ENCODE measurements at regions not wholly inside any gene's neighbourhood (a gene's known extent, or its start where the extent isn't known, plus 50 kb on each side); places are given as distances from the start of the nearest gene placed in this dataset.
"Not testable (repeated sequence)": the region's sequence is repeated elsewhere in the genome, so short reads cannot be mapped to it uniquely, and the experiment has no call there.

DNA sequence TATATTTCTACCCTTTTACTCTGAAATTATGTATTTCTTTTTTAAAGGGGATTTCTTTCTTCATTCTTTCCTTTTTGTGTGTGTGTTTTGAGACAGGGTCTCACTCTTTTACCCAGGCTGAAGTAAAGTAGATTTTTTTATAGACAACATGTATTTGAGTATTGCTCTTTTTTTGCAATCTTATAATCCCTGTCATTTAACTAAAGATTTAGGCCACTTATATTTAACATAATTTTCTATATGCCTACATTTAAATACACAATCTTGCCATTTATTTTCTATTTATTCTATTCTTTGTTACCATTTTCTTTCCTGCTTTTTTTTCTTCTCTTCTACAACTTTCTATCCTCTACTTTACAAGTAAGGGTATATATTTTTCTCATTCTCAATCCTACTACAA is 416.0 kb upstream of the IRX2 start:
- no peak for DNase-seq (ENCODE audit: extremely low read depth, low read depth, low spot score)

DNA sequence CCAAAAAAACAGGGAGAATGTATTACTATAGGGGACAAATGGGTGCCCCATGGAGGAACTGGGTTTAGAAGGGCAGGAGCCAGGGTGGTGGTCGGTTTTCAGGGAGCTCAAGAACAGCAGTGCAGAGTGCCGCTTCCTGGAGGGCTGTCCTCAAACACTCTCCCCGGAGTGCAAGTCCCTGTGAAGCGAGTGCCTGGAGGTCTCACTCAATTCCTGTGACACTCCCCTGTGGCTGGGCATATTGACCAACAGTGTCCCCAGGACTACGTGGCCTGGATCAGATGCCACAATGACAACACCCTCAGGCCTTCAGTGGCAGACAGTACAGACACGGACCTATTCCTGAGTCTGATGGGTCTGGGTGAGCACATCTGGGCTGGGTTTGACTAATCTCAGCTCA is 412.1 kb upstream of the IRX2 start:
- no peak for DNase-seq (ENCODE audit: extremely low read depth, low read depth, low spot score)

- no peak for DNase-seq (ENCODE audit: extremely low read depth, low read depth, low spot score)
Measured at GRCh38 chr5:3161672-3162071, 410.2 kb upstream of the IRX2 start.

- no peak for DNase-seq (ENCODE audit: extremely low read depth, low read depth, low spot score)
Measured at GRCh38 chr5:3157214-3157613, 405.7 kb upstream of the IRX2 start.

GRCh38 chr5:3155717-3156116 is 404.2 kb upstream of the IRX2 start:
- no peak for DNase-seq (ENCODE audit: extremely low read depth, low read depth, low spot score)

DNA sequence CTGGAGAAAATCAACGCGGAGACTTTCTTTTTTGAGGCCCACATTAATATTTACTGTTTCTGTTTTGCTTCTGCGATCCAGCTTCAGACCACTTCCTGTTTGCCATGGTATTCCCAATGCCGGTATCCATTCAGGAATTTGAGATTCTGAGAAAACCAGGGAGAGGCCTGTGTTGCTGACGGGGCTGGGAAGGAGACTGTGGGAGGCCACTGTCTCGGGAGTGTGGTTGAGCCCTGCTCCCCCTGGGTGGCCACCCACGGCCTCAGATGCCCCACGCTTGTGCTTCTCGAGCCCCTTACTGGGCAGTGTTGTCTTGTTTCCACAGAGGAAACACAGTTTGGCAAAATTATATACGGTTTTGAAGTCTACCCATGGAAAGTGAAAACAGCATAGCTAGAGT is 403.6 kb upstream of the IRX2 start:
- no peak for DNase-seq (ENCODE audit: extremely low read depth, low read depth, low spot score)

GRCh38 chr5:3153906-3154305 is 402.4 kb upstream of the IRX2 start:
- DNase-seq (ENCODE audit: extremely low read depth, low read depth, low spot score): no peak

DNA sequence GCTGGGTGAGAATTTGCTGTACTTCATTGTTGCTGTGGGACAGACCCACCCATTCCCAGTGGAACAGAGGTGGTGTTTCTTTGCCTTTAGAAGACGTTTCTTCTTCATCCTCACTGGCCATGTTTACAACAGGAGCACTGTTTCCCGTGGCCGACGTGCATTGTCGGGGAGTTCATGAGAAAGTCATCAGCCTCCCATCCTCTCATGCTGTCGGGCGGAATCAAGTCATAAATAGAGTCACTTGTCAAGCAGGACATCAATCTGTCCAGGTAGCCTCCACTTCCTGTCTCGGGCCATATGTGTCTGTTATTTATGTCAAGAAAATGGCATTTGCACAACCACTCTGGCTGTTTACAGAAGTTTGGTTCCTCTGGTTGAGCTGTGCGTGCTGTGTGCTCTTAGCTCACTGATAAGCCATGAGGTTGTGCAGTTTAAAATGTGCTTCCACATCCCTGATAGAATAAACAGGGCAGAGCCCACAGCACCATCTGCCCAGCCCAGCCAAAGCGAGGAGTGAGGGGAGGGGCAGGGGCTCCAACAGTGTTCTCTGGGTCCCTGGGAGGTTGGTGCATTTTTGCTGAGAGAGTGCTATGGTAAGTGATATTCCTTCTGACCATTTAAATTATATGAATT is 401.9 kb upstream of the IRX2 start:
- DNase-seq (ENCODE audit: extremely low read depth, low read depth, low spot score): no peak

DNA sequence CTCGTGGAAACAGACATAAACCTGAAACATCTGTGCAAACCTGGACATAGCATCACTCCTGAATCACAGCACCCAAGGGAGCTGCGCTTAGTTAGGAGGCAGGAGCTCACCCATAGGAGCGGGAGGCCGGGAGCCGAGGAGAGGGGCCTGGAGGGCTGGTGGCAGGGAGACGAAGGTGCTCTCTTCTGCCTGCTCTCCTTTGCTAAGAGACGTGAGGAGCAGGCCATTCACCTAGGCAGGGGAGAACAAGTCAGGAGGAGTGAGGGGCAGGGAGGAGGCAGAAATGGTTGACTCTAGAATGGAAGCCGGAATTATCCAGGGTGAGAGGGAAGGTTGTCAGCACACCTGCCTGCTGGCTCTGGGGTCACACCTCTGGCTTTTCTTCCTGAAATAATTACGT is 398.4 kb upstream of the IRX2 start:
- DNase-seq (ENCODE audit: extremely low read depth, low read depth, low spot score): no peak

- not testable (repeated sequence) for DNase-seq (ENCODE audit: extremely low read depth, low read depth, low spot score)
Measured at GRCh38 chr5:3147405-3147804, 395.9 kb upstream of the IRX2 start.

- no peak for DNase-seq (ENCODE audit: extremely low read depth, low read depth, low spot score)
Measured at GRCh38 chr5:3145641-3146040, 394.2 kb upstream of the IRX2 start.

DNA sequence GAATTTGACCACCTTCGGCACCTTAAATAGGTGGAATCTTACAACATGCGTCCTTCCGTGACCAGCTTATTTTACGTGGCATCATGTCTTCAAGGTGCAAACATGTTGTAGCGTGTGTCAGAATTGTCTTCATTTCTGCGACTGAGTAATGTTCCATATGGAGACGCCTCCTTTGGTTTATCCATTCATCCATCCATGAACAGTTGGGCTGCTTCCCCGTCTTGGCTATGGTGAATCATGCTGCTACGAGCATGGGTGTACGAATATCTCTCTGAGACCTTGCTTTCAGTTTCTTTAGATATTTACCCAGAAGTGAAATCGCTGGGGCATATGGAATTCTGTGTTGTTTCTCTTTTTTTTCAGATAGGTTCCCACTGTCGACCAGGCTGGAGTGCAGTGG is 391.9 kb upstream of the IRX2 start:
- no peak for DNase-seq (ENCODE audit: extremely low read depth, low read depth, low spot score)

- no peak for DNase-seq (ENCODE audit: extremely low read depth, low read depth, low spot score)
Measured at GRCh38 chr5:3142261-3143027, 391.0 kb upstream of the IRX2 start.

DNA sequence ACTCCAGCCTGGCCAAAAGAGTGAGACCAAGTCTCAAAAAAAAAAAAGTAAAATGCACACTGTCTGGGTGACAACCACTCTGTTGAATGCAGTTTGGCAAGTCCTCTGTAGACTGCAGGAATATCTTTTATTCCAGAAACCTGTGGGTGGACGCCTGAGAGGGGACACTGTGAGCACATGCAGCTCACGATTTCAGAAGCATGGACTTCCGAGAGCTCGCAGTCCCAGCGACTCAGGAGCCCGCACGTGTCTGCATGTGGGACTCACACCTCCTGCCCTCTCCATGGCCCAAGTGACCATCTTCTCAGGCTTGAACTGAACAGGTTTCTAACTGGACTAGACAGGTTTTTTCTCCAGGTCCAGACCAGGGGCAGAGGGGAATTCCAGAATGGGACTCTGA is 388.6 kb upstream of the IRX2 start:
- DNase-seq (ENCODE audit: extremely low read depth, low read depth, low spot score): no peak

- no peak for DNase-seq (ENCODE audit: extremely low read depth, low read depth, low spot score)
Measured at GRCh38 chr5:3139499-3139931, 388.0 kb upstream of the IRX2 start.

GRCh38 chr5:3131161-3131560 is 379.7 kb upstream of the IRX2 start:
- no peak for DNase-seq (ENCODE audit: extremely low read depth, low read depth, low spot score)

DNA sequence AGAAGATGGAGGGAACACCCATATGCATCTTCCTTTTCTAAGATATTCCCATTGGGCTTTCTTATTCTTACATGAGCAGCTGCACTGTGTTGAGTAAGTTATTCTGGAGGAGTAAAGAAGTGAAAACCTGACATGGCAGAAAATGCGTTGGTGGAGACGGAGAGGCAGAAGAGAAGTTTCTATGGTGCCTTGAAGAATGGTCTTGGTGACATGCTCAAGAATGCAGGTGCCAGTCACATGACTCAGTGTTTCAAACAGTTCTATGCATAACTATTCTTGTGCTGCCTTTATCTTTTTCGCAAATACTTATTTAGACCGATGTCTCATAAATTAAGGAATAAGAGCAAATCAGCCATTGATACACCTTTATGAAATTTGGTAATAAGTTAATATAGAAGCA is 377.8 kb upstream of the IRX2 start:
- DNase-seq (ENCODE audit: extremely low read depth, low read depth, low spot score): no peak

DNA sequence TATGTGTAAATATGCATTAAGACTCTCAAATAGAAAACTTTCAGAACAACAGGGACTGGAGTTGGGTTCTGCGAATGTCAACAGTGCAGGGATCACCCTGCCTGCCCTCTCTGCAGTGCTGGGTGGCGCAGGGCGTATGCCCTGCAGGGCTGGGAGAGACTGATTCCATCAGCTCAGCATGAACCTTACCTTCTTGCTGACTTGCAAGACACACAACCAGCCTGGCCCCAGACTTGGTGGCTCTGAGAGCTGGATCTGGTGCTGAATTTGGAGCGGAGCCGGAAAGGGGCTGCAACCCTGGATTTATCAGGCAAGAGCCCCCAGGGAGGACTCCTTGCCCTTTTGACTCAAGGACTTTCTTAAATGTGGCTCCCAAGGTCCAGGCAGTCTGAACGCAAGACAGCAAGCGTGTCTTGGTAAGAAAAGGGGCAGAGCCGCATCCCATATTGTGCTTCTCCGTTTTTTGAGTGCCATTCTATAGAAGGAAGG is 376.0 kb upstream of the IRX2 start:
- no peak for DNase-seq (ENCODE audit: extremely low read depth, low read depth, low spot score)

GRCh38 chr5:3126639-3127038 is 375.2 kb upstream of the IRX2 start:
- no peak for DNase-seq (ENCODE audit: extremely low read depth, low read depth, low spot score)

- DNase-seq (ENCODE audit: extremely low read depth, low read depth, low spot score): no peak
Measured at GRCh38 chr5:3124410-3124809, 372.9 kb upstream of the IRX2 start.

- no peak for DNase-seq (ENCODE audit: extremely low read depth, low read depth, low spot score)
Measured at GRCh38 chr5:3123763-3124157, 372.3 kb upstream of the IRX2 start.

DNA sequence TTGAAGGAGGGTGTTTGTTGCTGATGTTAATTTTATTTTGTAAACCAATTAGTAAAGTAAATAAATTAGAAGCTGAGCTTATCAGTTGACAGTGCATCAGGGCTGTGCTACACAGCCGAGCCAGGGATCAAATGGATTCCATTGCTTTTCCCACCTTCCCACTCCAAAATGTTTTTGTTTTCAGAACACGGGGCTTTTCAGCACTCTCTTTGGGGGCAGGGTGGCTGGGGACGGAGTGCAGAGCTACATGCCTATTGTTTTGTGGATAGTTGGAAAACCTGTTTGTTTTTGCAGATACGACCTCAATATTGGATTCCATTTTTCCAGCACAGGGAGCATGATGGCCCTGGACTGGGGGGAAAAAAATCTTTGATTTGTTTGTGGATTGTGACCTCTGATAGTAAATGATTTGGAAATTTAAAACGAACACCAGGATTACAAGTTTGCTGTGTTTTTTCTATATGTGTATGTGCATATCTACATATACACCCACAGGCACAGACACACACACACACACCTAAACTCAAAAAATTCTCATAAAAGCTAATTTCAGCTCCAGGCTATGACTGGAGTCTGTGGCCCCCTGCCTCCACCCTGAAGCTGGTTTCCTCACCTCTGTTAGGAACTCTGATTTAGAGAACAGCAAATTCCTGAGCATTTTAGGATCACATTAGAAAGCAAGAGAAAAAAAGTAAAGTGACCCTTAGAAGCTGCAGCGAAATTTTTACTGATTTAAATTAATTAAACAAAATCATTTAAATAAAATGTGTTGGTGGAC is 371.7 kb upstream of the IRX2 start:
- DNase-seq (ENCODE audit: extremely low read depth, low read depth, low spot score): no peak

Measured in glomerular endothelial cell (primary cell).